Kidney epithelial cell (primary cell): ENCODE measurements at regions not wholly inside any gene's neighbourhood (a gene's known extent, or its start where the extent isn't known, plus 50 kb on each side); places are given as distances from the start of the nearest gene placed in this dataset.

Source experiments
- DNase-seq: peaks from one replicate; pipeline ENCODE4 v3.0.0-alpha.2; 2010; ENCODE audit warnings: low read depth
- H3K27me3 ChIP-seq: 2 replicates; pipeline ENCODE4 v1.6.0; 2011; ENCODE audit warnings: low read length; ENCODE audit not compliant: control insufficient read depth, insufficient read depth
- H3K36me3 ChIP-seq: 2 replicates; pipeline ENCODE4 v1.5.1; 2011; ENCODE audit warnings: low read length; ENCODE audit not compliant: control insufficient read depth, insufficient read depth
- H3K4me3 ChIP-seq: 2 replicates; pipeline ENCODE4 v1.5.1; 2011; ENCODE audit warnings: low read depth, mild to moderate bottlenecking, control low read depth, low read length
- TF ChIP-seq, protein P1 (sequence below): IDR thresholded peaks from 2 replicates; pipeline ENCODE4 v1.5.1; 2011; ENCODE audit warnings: mild to moderate bottlenecking, moderate library complexity, low read length, control low read depth, inconsistent platforms; ENCODE audit not compliant: insufficient read depth, poor library complexity, severe bottlenecking

DNA sequence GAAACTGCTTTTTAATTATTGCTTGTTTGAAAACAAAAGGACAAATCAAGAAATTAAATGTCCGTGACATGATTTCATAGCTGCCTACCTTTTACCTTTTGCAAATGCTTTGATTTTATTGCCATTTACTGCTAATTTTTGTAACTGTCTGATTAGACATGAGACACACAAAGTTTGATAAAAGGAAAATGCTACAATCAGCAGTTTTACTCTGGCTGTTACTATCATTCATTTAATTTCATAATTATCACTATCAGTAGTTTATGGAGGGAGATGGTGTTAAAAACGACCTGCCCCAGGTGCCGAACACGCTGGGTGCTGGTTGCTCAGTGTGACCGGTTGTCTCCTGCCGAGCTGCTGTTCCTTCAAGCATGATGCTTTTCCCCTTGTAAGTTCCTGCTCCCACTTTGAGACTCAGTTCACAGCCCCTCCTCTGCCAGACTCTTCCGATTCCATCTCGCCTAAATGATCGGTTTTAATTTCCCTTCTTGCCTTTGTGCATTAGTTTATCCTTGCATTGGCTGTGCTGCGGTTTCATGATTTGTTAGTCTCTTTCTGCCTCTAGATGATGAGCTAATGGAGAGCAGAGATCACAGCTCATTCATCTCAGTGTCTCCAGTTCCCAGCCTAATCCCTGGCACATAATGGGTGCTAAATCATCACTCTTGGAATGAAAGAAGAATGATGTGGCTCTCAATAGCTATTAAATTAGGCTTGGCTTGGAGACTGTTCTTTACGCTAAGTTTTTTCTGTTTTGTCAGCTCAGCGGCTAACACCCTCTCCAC, 110.6 kb downstream of the PFKFB3 start:
- Histone ChIP-seq H3K27me3 (no peaks in the 10 kb centered on the region), H3K4me3 (no peak overlapping the region), H3K36me3 (no peaks in the 10 kb centered on the region)
- no peak for DNase-seq
- TF ChIP-seq, protein P1, sequence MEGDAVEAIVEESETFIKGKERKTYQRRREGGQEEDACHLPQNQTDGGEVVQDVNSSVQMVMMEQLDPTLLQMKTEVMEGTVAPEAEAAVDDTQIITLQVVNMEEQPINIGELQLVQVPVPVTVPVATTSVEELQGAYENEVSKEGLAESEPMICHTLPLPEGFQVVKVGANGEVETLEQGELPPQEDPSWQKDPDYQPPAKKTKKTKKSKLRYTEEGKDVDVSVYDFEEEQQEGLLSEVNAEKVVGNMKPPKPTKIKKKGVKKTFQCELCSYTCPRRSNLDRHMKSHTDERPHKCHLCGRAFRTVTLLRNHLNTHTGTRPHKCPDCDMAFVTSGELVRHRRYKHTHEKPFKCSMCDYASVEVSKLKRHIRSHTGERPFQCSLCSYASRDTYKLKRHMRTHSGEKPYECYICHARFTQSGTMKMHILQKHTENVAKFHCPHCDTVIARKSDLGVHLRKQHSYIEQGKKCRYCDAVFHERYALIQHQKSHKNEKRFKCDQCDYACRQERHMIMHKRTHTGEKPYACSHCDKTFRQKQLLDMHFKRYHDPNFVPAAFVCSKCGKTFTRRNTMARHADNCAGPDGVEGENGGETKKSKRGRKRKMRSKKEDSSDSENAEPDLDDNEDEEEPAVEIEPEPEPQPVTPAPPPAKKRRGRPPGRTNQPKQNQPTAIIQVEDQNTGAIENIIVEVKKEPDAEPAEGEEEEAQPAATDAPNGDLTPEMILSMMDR, result no peak

DNA sequence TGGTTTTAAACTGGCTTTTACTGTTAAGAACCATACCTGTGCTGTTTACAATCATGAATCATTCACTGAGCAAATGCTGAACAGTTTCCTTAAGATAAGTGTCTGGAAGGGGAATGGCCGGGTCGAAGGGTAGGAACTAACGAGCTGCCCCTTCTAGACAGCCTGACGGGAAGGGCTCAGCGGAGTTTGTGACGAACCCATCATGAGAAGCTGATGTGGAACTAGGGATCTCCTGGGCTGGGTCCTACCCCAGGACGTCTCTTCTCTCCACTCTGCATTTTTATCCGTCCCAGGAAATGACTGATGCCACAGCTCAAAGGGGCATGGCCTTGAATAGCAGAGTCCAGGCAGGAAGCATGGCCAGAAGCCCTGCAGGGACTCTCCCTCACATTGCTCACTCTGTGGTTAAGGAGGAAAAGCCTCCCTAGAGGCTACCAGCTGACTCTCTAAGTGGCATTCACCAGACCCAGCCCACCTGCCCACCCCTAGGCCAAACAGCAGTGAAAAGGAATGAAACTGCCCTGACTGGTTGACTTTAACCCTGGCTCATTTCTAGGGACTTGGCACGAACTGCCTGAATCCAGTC, 112.0 kb downstream of the PFKFB3 start:
- TF ChIP-seq, protein P1, result no peak
- Histone ChIP-seq H3K36me3 (no peaks in the 10 kb centered on the region), H3K4me3 (no peak overlapping the region), H3K27me3 (no peaks in the 10 kb centered on the region)
- no peak for DNase-seq

DNA sequence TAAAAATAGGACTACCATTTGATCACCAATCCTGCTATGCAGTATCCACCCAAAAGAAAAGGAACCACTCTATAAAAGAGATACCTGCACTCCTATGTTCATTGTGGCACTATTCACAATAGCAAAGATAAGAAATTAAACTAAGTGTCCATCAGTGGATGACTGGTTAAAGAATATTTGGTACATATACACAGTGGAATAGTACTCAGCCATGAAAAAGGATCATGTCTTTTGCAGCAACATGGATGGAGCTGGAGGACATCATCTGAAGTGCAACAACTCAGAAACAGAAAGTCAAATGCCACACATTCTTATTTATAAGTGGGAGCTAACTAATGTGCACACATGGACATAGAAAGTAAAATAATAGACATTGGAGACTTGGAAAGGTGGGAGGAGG, 116.4 kb downstream of the PFKFB3 start:
- Histone ChIP-seq H3K36me3 (no peaks in the 10 kb centered on the region), H3K27me3 (no peaks in the 10 kb centered on the region), H3K4me3 (no peak overlapping the region)
- no peak for DNase-seq
- TF ChIP-seq, protein P1, result no peak

DNA sequence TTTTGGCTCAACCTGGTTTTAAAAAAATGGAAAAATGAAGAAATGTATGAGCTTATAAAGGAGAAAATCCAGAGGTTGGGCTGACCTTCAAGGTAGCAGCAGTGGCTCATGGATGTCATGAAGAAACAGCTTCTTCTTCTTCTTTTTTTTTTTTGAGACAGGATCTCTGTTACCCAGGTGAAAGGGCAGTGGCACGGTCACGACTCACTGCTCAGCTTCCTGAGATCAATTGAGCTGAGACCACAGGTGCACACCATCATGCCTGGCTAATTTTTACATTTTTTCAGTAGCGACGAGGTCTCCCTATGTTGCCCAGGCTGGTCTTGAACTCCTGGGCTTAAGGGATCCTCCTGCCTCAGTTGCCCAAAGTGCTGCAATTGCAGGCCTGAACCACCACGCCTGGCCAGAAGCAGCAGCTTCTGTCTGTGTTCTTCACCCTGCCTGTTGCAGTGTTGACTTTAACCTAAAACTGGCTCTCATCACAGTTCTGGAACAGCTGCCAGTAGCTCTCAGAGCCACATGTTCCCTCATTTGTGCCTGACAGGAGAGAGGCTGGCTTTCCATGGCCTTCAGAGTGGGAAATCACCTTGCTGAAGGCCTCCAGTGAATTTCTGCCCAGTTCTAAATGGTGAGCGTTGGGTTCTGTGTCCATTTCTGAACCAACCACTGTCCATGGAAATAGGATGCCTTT, 117.7 kb downstream of the PFKFB3 start:
- no peaks in the 10 kb centered on the region for H3K36me3 ChIP-seq
- DNase-seq, result no peak
- H3K27me3 ChIP-seq, result no peaks in the 10 kb centered on the region
- TF ChIP-seq, protein P1, result no peak
- H3K4me3 ChIP-seq, result no peak overlapping the region

DNA sequence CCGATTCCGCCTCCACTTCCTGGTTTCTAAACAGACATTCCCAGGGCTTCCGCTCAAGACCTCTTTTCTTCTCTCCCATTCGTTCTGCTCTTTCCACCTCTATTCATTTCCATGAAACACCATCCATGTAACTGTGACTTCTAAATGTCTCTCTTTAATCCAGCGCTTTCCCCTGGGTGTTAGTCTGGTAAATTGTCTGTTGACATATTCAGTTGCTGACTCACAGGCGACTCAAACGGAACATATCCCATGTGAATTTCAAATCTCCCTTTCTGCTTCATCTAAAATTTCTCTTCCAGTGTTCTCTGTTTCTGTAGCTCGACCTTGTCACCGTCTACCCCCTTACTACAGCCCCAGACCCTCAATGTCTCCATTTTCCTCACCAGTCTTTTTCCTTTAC, 119.1 kb downstream of the PFKFB3 start:
- DNase-seq, result no peak
- TF ChIP-seq, protein P1, result no peak
- H3K4me3 ChIP-seq, result no peak overlapping the region

More for the DNA sequence above, 119.1 kb downstream of the PFKFB3 start:
- Histone ChIP-seq H3K36me3 (no peaks in the 10 kb centered on the region), H3K27me3 (no peaks in the 10 kb centered on the region)
